ENCODE measurements at regions not wholly inside any gene's neighbourhood (a gene's known extent, or its start where the extent isn't known, plus 50 kb on each side); places are given as distances from the start of the nearest gene placed in this dataset.

- no peak for TF ChIP-seq MTA2 (IDR thresholded peaks at IDR 0.05; ENCODE audit: low read depth)
- TF ChIP-seq BRCA1 (IDR thresholded peaks at IDR 0.05; ENCODE audit: low read depth, low read length): no peak
- TF ChIP-seq BACH1 (IDR thresholded peaks at IDR 0.05; ENCODE audit: borderline replicate concordance): no peak
- TF ChIP-seq GATAD2B (conservative IDR thresholded peaks at IDR 0.05; ENCODE audit: low read depth): no peak
- TF ChIP-seq CTCF (IDR thresholded peaks at IDR 0.05 in 2 of 3, conservative IDR thresholded peaks at IDR 0.05 in 1 of 3; ENCODE audit: control insufficient read depth in 2 of 3, extremely low read depth in 1 of 3, insufficient read depth in 1 of 3, low read depth in 3 of 3, low read length in 3 of 3): no peak
- no peak for TF ChIP-seq FOXM1 (IDR thresholded peaks at IDR 0.05; ENCODE audit: low read depth, low read length)
- TF ChIP-seq ESRRA (IDR thresholded peaks at IDR 0.05; ENCODE audit: low read length): no peak
- no peak for TF ChIP-seq E2F8 (IDR thresholded peaks at IDR 0.05; ENCODE audit: low read depth, partially characterized antibody)
- TF ChIP-seq POLR2AphosphoS5 (IDR thresholded peaks at IDR 0.05; ENCODE audit: low read length): no peak
- TF ChIP-seq GABPA (IDR thresholded peaks at IDR 0.05; ENCODE audit: low read depth): no peak
- no peak for TF ChIP-seq USF1 (IDR thresholded peaks at IDR 0.05; ENCODE audit: borderline replicate concordance, extremely low read length, insufficient read depth, low read depth, low read length)
Observed at GRCh38 chr20:23244156-23244915, 106.3 kb upstream of the NXT1 start.

All from GM12878 (cell line).